ENCODE measurements at regions not wholly inside any gene's neighbourhood (a gene's known extent, or its start where the extent isn't known, plus 50 kb on each side); places are given as distances from the start of the nearest gene placed in this dataset.
A peak's percentile ranks its signal among the peaks of the same experiment; 100 is the strongest.
"Not testable (repeated sequence)": the region's sequence is repeated elsewhere in the genome, so short reads cannot be mapped to it uniquely, and the experiment has no call there.

DNA sequence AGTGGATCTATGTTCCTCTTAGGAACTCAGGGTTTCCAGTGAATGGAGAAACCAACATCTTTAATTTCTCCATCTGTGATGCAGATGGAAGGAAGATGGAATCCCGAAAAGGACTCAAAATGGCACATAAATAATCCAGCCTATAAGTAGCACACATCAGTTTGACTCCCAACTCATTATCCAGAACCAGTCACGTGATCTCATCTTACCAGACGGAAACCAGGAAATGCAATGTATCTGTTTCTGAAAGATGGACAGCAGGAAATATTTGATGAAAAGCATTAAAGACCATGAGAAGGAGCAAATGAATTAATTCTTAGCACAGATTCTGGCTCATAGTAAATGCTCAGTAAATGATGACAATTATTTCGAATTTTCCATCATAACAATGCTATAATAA is 443.1 kb upstream of the FMR1 start:
- DNase-seq: no peak

- peak in 1 of 2 experiments; percentile 1 for DNase-seq
These were observed 435.7 kb upstream of the FMR1 start for GRCh38 chrX:147476008-147476407.

DNA sequence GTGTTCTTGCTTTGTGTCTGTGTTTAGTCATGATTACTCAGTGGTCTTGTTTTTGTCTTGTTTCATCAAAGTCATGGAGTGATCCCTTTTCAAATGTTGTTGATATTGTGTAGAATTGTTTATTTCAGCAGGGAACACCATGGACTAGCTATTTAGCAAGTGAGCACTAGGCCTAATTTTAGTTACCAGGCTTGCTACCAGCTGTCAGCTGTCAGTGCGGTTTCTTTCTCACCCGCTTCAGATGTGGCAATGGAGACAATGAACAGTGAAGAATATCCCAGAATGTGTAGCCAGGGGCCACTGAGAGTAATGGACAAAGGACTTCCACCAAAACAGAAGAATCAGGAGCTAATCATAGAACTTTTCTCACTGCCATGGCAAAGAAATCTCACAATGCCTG is 432.8 kb upstream of the FMR1 start:
- DNase-seq: no peak

DNA sequence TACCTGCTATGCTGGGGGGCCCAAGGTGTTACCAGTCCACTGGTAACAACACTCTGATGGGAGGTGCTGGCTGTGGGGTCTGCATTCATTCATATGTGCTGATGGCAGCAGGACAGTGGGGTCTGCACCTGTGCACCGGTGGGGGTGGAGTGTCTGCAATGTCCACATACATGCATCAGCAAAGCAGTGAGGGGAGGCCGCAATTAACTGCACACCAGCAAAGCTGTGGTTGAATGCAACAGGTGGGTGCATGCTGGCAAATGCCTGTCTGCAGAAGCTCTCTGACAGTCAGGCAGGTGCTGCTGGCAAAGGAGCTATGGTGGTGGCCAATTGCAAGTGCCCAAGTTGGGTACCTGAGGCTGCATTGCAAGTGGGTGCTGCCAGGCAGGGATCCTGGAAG is 426.5 kb upstream of the FMR1 start:
- no peak for DNase-seq

DNA sequence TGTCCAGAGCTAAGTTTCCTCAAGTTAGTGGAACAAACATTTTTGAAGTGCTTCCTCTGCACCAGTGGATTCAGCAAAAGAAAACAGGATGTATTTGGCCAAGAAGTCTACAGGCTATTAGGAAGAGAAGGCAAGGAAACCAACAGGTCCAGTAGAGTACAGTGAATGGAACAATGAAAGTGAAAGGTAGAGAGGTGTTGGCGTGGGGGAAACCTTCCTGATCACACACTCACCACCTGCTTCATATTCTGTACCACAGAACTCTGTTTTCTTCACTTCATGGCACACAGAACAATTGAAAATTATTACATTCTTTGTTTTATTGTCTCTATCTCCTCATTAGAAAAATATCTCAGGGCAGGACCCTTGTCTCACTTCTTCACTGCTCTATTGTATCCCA is 417.4 kb upstream of the FMR1 start:
- no peak for DNase-seq

GRCh38 chrX:147498796-147499195 is 412.9 kb upstream of the FMR1 start:
- DNase-seq: no peak

- DNase-seq: no peak
These were observed 388.7 kb upstream of the FMR1 start for GRCh38 chrX:147522981-147523380.

DNA sequence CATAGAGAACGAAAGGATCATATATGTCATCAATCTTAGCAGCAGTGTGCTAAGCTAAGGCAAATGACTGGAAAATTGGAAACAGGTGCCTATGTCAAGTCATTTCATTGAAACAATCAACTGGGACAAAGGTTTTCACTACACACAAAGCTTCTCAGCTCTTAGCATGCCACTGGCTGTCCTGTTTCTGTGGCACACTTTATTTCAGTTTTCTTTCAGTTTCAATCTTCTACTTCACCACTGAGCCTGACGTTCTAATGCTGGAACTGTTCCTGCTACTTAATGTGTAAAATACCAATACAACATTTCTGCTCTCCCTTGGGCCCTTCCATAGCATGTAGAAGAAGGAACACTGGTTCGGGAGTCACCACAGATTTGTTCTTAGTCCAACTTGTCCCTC is 378.3 kb upstream of the FMR1 start:
- no peak for DNase-seq

- no peak for DNase-seq
These were observed 374.5 kb upstream of the FMR1 start for GRCh38 chrX:147537172-147537571.

- DNase-seq: not testable (repeated sequence)
These were observed 363.7 kb upstream of the FMR1 start for GRCh38 chrX:147548023-147548422.

- DNase-seq: no peak
These were observed 361.5 kb upstream of the FMR1 start for GRCh38 chrX:147550217-147550616.

DNA sequence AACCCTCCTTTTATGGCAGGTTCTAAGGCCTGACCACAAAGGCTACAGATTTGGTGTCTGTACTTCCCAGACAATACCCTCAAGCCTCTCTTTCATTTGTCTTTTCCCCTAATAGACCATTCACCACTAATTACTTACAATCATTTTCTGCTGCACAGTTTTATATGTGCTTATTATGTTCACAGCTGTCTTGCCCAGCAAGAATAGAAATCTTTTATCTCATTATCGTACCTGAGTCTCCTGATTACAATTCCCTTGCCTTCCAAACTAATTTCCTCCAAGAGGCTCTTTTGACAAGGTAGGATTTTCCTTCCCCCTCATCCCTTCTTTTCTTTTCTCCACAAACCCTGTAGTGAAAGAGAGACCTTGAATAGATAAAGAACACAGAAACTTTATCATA is 352.5 kb upstream of the FMR1 start:
- DNase-seq: no peak

- no peak for DNase-seq
These were observed 346.5 kb upstream of the FMR1 start for GRCh38 chrX:147565237-147565636.

- DNase-seq: no peak
These were observed 341.2 kb upstream of the FMR1 start for GRCh38 chrX:147570483-147570882.

DNA sequence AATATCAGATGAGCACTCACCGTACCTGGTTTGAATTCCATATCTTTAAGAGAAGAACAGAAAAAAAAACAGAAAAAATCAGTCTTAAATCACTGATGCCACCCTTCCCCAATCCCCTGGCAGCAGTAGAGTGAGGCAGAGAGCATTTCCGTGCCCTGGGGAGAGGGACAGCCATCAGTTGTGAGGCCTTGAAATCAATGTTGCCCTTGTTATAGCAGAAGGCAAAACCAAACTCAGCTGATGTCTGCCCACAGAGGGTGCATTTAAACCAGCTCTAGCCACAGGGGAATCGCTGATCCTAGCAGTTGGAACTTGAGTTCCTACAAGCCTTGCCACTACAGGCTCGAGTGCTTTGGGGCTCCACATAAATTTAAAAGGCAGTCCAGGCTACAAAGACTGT is 338.5 kb upstream of the FMR1 start:
- no peak for DNase-seq

GRCh38 chrX:147602176-147602696 is 309.5 kb upstream of the FMR1 start:
- no peak for DNase-seq

DNA sequence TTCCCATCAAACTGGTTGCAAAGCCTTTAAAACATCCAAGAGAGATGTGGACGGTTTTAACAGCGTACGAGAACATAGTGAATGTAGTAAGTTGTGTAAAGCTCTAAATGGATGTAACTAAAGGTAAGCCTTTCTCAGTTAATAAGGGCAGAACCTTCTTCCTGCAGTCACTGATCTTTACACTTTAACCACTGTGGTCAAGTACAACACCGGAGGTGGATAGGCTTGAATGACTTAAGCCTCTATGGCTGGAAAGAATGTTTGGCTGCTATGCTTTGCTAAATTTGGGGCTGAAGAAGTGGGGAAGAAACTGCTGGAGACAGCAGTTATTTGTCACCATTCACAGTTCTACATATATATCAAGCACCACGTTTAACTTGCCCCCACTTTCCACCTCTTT is 285.1 kb upstream of the FMR1 start:
- DNase-seq: no peak

- no peak for DNase-seq
These were observed 276.5 kb upstream of the FMR1 start for GRCh38 chrX:147635186-147635585.

GRCh38 chrX:147637190-147637589 is 274.5 kb upstream of the FMR1 start:
- DNase-seq: no peak

DNA sequence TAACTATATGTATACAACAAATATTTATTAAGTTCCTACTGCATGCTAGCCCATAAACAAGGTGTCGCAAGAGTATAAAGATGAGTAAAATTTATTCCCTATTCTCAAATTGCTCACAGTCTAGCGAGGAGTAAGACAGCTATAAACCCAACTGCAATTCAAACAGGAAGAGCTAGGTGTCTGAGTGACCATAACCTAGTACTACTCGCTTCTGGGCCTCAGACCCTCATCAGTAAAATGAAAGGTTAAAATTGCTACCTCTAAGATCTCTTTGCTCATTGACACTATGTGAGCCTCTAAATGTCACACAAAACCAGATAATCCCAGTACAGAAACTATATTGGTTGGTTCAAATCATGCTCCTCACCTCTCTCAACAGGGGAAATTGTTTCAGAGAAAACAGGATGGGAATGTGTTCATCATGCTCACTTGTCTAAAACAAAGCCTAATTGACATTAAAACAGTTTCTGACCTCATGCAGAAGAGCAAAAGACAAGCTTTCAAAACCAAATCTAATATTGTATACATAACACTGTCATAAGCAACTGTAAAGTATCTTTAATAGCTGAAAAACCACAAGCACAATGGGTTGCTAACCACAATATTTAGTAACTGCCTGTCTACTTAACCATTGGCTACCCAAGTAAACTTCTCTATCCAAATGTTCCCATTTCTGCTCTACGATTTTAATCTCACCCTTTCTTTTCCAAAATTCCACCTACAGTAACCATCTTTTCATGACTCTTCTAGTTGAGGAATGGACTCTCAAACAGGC is 264.6 kb upstream of the FMR1 start:
- no peak for DNase-seq

DNA sequence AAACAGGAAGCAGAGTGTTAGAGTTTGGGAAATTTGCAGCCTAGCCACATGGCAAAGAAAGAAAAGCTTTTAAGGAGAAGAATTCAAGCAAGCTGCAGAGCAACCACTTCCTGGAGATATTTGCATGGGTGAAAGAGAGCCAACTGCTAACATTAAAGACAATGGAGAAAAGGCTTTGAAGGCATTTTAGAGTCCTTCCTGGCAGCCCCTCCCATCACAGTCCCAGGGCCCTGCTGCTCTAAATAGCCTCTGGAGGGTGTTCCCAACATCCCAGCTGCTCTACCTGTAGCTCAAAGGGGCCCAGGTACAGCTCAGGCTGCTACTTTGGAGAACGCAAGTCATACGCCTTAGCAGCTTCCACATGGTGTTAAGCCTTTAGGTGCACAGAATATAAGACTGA is 235.9 kb upstream of the FMR1 start:
- DNase-seq: no peak

GRCh38 chrX:147679356-147680005 is 232.2 kb upstream of the FMR1 start:
- no peak for DNase-seq

DNA sequence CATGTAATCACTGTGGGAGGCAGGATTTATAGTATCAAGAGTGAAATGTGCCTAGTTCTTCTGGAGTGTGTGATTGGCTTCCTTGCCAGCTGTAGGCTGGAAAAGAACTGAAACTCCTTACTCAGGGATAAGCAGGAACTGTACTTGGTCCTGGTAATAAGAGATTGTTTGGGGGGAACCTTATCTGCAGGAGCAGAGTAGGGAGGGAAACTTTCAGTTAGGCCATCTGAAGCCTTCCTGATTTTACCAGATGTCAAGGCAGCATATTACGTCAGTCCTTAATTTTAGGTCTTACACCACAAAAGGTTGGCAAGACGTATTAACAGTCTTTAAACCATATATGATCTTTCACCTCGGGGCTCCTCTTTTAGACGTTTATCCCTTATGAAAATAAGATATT is 231.5 kb upstream of the FMR1 start:
- no peak for DNase-seq

GRCh38 chrX:147693511-147693910 is 218.2 kb upstream of the FMR1 start:
- DNase-seq: no peak

- no peak for DNase-seq
These were observed 212.7 kb upstream of the FMR1 start for GRCh38 chrX:147699061-147699460.
